ENCODE measurements at regions not wholly inside any gene's neighbourhood (a gene's known extent, or its start where the extent isn't known, plus 50 kb on each side); places are given as distances from the start of the nearest gene placed in this dataset.

DNA sequence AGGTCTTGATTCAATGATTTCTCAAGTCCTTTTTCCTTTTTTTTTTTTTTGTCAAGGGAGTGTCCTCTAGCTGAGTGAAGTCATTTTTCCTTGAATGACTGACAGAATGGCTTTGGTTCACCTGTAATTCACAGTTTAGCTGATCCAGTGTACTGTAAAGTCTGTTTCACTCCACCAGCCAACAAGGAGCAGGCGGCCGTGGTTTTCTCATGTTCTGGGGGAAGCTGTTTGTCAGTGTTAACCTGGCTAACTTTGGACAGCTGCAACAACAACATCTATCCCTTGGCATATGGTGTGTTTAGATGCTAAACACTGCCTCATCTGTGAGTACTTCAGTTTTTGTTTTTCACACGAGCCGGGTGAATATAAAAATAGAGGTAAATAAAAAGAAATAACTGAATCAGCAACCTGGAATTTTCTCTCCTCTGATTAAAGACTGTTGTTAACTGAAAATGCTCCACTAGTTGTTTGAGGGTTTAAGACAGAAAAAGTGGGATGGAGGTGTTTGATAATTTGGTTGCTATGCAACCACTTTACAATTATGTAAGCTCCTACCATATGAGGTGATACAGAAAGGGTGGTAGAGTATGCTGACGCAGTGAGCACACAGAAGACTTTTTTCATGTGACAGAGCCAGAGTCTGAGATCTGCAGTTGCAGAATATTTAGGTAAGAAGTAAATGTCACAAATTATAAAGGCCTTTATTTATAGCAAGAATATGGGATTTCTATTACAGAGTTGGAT lies 50.3 kb upstream of the SLC2A13 start:
- no peaks in the 10 kb centered on the region for H3K36me3 ChIP-seq
- no peaks in the 10 kb centered on the region for H3K27me3 ChIP-seq
- H3K4me3 ChIP-seq (ENCODE audit: low read depth in 1 of 2, low read length in 1 of 2) = no peak overlapping the region
- H3K9me3 ChIP-seq = no peaks in the 10 kb centered on the region
- peak overlapping the region; percentile 41 for H3K27ac ChIP-seq
- TF ChIP-seq, protein P1, sequence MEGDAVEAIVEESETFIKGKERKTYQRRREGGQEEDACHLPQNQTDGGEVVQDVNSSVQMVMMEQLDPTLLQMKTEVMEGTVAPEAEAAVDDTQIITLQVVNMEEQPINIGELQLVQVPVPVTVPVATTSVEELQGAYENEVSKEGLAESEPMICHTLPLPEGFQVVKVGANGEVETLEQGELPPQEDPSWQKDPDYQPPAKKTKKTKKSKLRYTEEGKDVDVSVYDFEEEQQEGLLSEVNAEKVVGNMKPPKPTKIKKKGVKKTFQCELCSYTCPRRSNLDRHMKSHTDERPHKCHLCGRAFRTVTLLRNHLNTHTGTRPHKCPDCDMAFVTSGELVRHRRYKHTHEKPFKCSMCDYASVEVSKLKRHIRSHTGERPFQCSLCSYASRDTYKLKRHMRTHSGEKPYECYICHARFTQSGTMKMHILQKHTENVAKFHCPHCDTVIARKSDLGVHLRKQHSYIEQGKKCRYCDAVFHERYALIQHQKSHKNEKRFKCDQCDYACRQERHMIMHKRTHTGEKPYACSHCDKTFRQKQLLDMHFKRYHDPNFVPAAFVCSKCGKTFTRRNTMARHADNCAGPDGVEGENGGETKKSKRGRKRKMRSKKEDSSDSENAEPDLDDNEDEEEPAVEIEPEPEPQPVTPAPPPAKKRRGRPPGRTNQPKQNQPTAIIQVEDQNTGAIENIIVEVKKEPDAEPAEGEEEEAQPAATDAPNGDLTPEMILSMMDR (IDR thresholded peaks at IDR 0.05) = no peak
- peaks cover 57 to 70% of the 10 kb centered on the region in 2 experiments for H3K4me1 ChIP-seq (ENCODE audit: control insufficient read depth in 1 of 2, insufficient read depth in 1 of 2, low read depth in 1 of 2, low read length in 1 of 2)

Data from neutrophil (primary cell).